ENCODE measurements at regions not wholly inside any gene's neighbourhood (a gene's known extent, or its start where the extent isn't known, plus 50 kb on each side); places are given as distances from the start of the nearest gene placed in this dataset.

- TF ChIP-seq CTCF (IDR thresholded peaks at IDR 0.05; ENCODE audit: low read depth, low read length) (no peak), EZH2phosphoT487 (IDR thresholded peaks at IDR 0.05; ENCODE audit: low read depth) (no peak)
These were observed 1311.3 kb upstream of the TMEFF2 start for GRCh38 chr2:193506035-193506434.
